Anterior cingulate cortex (tissue), 58 donors: ENCODE measurements at regions not wholly inside any gene's neighbourhood (a gene's known extent, or its start where the extent isn't known, plus 50 kb on each side); places are given as distances from the start of the nearest gene placed in this dataset.

Experiments used
- DNase-seq, 58 donors: peaks; one replicate each; lab custom pipeline; 2025; lab: John Stamatoyannopoulos, UW

GRCh38 chr6:24016286-24016685 lies 109.7 kb upstream of the NRSN1 start:
- DNase-seq: no peak

DNA sequence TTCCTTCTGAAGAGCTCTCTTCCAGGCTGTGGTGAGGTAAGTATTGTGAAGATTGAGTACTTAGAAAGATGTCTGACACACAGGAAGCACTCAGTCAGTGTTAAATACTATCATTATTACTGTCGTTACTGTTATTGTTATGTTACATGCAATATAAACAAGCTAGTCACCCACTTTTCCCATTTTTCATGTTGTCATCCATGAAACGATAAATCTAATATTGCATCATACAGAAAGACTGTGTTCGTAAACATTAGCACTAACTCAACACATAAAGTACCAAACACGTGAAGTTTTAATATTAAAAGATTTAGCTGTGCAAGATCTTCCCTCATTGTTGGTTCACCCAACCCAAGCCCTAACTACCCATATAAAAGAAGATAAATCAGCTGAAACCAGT lies 109.2 kb upstream of the NRSN1 start:
- DNase-seq: no peak

DNA sequence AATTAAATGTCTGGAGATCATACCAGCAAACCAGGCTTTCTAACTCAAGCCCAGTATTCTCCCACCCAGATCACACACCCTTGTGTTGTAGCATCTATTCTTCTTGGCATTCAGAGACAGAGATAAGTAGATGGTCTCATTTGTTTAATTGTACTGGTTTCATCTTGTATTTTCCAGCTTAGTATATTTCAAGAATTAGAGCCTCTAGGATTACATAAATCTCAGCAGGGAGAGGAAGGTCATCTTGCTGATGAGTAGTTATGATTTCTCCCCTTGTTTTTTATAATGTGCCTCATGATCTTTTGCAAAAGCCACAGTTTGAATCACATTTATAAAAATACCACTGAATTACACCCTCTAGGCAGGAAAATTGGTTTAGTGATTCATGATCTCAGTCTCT lies 106.6 kb upstream of the NRSN1 start:
- no peak for DNase-seq

- no peak for DNase-seq
Observed at GRCh38 chr6:24019830-24020229, 106.2 kb upstream of the NRSN1 start.

DNA sequence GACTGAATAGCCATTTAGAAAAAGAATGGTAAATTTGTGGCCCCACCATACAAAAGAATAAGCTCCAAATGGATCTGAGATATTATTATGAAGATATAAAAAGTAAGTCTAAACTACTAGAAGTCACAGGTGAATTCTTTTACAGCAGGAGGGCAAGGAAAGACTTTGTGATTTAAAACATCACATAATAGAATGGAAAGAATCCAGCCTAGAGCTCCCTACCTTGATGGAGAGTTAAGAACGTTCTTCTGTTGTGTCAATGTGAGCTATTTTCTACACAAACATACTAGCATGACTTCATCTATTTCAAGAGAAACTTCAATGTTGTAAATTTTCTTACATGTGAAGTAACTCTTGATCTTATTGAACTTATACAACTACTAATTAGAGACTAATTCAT lies 100.0 kb upstream of the NRSN1 start:
- DNase-seq: no peak

GRCh38 chr6:24031496-24031895 lies 94.5 kb upstream of the NRSN1 start:
- no peak for DNase-seq

- no peak for DNase-seq
Observed at GRCh38 chr6:24032896-24033688, 92.9 kb upstream of the NRSN1 start.

- no peak for DNase-seq
Observed at GRCh38 chr6:24043848-24044247, 82.2 kb upstream of the NRSN1 start.

GRCh38 chr6:24051942-24052589 lies 73.9 kb upstream of the NRSN1 start:
- DNase-seq: no peak

DNA sequence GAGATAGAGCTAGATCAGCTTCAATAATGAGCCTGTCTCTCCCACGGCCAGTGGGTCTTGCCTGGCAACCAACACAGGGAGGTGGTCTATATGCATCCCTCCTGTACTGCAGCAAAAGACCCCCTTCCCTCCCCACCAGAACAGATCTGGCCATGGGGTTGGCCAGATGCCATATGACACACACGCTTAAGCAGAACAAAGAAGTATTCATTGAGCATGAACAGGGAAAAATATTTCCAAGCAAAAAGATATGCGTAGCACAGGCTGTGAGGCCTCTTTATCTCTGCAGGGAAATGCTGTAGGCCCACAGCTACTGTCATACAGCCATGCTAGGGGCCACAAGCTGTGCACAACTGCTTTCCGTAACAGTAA lies 73.4 kb upstream of the NRSN1 start:
- DNase-seq: no peak

DNA sequence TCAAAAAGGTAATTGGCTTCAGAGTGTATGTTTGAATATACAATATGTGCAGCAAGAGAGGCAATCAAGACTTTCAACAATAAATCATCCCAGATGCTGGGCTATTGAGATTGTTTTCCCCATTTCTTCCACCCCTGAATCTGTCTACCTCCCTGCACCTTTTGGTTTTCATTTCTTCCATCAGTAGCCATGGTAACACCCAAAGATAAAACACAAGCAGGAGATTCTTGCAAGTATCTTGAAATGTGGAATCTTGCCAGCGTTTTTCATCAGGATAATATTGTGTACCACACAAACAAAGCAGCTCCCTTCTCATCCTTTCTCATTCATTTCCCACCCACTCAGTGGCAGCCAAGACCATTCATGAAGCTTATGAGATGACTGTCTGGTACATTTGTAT lies 73.0 kb upstream of the NRSN1 start:
- peak in 4 of 58 donors; percentile 2 to 14 (median 7) for DNase-seq

DNA sequence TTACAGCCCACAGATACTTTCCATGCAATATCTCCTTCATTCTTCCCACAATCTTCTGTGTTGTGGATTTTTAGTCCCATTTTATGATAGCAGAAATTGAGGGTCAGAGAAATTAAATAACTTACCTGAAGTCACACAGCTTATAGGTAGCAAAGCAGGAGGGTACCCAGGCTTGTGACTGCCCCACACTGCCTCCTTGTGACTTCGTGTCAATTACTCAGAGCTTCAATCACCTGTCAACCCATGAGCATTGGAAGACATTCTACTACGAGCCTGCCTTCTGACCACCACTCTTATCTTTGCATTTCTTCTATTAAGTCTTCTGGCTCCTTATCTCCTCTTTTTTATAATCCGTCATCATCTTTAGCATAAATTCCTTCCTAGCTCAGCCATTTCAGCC lies 71.6 kb upstream of the NRSN1 start:
- no peak for DNase-seq

DNA sequence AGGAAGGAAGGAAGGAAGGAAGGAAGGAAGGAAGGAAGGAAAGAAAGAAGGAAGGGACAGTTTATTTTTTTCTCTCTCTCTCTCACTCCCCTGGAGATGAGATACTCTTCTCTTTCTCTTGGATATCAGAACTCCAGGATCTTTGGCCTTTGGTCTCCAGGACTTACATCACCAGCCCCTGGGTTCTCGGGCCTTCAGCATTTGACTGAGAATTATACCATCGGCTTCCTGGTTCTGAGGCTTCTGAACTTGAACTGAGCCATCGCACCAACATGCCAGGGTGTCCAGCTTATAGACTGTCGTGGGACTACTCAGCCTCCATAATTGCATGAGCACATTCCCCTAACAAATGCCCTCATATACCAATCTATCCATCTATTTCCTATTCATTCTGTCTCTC lies 69.4 kb upstream of the NRSN1 start:
- DNase-seq: no peak

- no peak for DNase-seq
Observed at GRCh38 chr6:24057030-24057429, 69.0 kb upstream of the NRSN1 start.

GRCh38 chr6:24060982-24061754 lies 64.8 kb upstream of the NRSN1 start:
- no peak for DNase-seq

DNA sequence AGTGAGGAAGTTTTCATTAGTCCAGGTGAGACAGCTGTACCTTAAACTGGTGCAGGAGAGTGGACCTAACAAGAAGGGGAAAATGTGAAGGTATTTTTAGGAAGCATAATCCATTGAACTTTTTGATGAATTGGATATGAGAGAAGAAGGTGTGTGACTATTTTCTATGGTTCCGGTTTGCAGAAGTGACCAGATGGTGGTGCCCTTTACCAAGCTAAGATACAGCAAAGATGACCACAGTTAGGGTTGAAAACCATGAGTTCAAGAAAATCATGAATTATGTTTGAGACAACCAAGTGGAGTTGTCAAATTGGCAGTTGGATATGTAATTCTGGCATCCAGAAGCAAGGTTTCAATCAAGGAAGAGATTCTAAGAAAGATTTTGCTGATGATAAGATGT lies 61.9 kb upstream of the NRSN1 start:
- peak in 6 of 58 donors; percentile 7 to 35 (median 13) for DNase-seq

DNA sequence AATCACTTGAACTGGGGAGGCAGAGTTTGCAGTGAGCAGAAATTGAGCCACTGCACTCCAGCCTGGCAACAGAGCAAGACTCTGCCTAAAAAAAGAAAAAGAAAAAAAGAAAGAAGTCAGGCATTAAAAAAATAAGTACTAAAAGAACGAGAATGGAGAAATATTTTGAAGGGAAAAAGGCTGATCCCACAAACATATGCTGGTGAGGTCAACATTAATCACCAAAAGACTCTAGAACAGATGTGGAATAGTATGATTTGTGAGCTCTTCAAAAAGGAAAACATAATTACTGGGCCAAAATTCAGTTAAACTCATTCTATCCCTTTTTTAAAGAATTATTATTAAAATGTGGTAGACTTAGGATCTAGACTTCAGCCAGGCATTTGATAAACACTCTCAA lies 61.2 kb upstream of the NRSN1 start:
- no peak for DNase-seq

DNA sequence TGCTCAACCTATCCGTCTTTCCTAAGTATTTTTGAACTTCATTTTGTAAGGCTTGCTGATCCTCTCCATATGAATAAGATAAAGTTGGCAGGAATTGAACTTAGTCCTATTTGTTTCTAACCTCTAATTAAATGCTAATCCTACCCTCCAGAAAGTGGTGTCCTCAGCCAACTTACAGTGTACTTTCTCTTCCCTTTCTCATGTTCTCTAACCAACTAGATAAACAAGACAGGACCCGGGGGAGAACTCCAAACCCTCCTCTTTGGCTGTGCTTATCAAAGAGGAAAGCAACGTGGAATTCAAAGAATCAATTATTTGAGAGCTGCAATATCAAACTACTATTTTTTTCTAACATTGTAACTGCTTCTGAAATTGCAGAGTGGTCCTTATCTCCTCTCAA lies 56.5 kb upstream of the NRSN1 start:
- DNase-seq: no peak

DNA sequence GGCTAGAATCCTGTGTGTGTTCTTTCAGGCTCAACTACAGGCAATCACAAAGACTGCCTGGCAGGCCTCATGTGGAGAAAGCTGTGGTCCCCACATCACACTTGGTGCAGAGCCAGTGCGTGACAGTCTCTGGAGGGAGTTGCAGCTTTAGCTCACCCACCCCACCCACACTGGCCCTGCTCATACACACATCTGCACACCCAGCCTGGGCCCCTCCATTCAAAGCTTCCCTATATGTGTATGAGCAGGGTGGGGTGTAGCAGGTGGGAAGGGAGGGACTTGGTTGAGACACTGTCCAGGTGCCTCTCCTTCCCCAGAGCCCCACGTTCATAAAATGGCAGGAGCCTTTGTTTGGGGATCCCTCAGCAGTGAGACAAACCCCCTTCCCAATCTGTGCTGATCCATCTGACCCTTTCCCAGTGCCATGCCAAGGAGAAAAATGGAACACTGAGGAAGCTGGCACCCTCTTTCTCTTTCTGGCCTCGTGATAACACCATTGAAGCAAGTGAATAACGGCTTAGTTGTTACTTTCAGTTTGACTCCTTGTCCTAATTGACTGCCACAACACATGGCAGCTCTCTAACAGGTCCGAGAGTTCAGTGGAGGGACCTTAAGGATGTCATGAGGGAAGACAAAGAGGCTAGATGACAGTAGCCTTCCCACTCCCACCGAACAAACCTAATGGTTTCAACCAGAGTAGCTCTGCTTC lies 53.8 kb upstream of the NRSN1 start:
- DNase-seq: no peak

GRCh38 chr6:24076011-24076410 lies 50.0 kb upstream of the NRSN1 start:
- no peak for DNase-seq
